ENCODE measurements at regions not wholly inside any gene's neighbourhood (a gene's known extent, or its start where the extent isn't known, plus 50 kb on each side); places are given as distances from the start of the nearest gene placed in this dataset.

GRCh38 chr2:217008794-217009193 is 148.9 kb upstream of the TNP1 start:
- H3K9me3 Mint-ChIP-seq: no peaks in the 10 kb centered on the region
- H3K27me3 Mint-ChIP-seq: peaks cover 23 to 31% of the 10 kb centered on the region in 2 donors
- no peaks in the 10 kb centered on the region for H3K36me3 Mint-ChIP-seq
- ATAC-seq (no peak), DNase-seq (ENCODE audit: low spot score) (no peak)
- no peaks in the 10 kb centered on the region for H3K4me1 Mint-ChIP-seq (ENCODE audit: low read depth in 2 of 2)
- H3K4me3 Mint-ChIP-seq: no peak overlapping the region
- H3K27ac Mint-ChIP-seq: no peak overlapping the region

DNA sequence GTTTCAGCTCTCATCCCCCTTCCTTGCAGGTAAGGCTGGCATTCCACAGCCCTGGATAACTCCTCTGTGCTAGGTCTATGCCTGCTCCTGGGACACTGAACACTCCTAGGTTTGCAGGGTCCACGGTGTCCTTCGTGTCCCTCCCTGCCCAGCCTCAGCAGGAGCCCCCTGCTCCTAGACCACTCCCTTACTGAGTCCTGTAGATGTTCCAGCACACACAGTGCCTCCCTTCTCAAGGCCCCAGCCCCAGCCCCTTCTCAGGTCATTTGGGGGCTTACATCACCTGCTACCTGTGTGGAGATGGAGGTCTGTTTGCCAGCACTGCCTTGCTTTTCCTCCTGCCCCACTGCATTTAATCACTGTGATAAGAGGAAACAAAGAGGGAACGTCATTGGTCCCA is 146.4 kb upstream of the TNP1 start:
- Mint-ChIP-seq H3K36me3 (no peaks in the 10 kb centered on the region), H3K4me1 (ENCODE audit: low read depth in 2 of 2) (no peaks in the 10 kb centered on the region), H3K27me3 (peaks cover 20 to 31% of the 10 kb centered on the region in 2 donors), H3K9me3 (no peaks in the 10 kb centered on the region), H3K27ac (no peak overlapping the region), H3K4me3 (no peak overlapping the region)
- ATAC-seq (peak in 1 of 2 donors; percentile 31), DNase-seq (ENCODE audit: low spot score) (no peak)

GRCh38 chr2:217004656-217005055 is 144.8 kb upstream of the TNP1 start:
- ATAC-seq (no peak), DNase-seq (ENCODE audit: low spot score) (no peak)
- no peaks in the 10 kb centered on the region for H3K36me3 Mint-ChIP-seq
- H3K9me3 Mint-ChIP-seq: no peaks in the 10 kb centered on the region
- no peak overlapping the region for H3K4me3 Mint-ChIP-seq
- no peak overlapping the region for H3K27ac Mint-ChIP-seq
- no peaks in the 10 kb centered on the region for H3K4me1 Mint-ChIP-seq (ENCODE audit: low read depth in 2 of 2)
- H3K27me3 Mint-ChIP-seq: peaks cover 18 to 31% of the 10 kb centered on the region in 2 donors

- Mint-ChIP-seq H3K4me3 (no peak overlapping the region), H3K36me3 (no peaks in the 10 kb centered on the region), H3K27me3 (peaks cover 14 to 35% of the 10 kb centered on the region in 2 donors), H3K27ac (no peak overlapping the region), H3K9me3 (no peaks in the 10 kb centered on the region), H3K4me1 (ENCODE audit: low read depth in 2 of 2) (no peaks in the 10 kb centered on the region)
- DNase-seq (ENCODE audit: low spot score): no peak
- no peak for ATAC-seq
Observed at GRCh38 chr2:217001740-217002139, 141.9 kb upstream of the TNP1 start.

- H3K27me3 Mint-ChIP-seq: peaks cover 11 to 27% of the 10 kb centered on the region in 2 donors
- no peak for DNase-seq (ENCODE audit: low spot score)
- H3K27ac Mint-ChIP-seq: no peak overlapping the region
Observed at GRCh38 chr2:217000406-217000805, 140.5 kb upstream of the TNP1 start.

DNA sequence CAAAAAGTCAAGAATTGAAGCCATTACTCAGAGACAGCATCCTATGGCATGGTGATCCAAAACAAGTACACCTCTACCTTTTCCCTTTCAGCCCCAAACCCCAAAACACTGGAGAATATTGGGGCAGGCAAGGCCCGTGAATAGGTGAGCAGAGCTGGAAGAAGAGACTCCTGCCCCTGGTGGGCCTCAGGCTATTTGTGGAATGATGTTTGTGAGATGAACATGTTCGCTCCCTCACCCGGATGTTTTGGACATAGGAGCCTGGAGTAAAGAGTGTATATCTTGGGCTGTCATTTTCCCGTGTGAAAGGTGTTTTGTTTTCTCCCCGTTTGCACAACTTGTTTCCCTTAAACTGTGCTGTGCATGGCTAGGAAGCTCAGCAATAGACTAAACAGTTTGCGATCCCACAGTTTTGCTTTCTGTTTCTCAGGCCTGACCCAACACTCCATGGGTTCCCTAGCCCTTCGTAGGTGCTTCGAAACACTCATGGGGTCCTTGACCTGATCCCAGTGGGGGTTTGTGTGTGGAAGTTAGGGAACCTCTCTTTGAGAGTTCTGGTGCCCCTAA is 136.5 kb upstream of the TNP1 start:
- no peaks in the 10 kb centered on the region for H3K36me3 Mint-ChIP-seq
- DNase-seq (ENCODE audit: low spot score) (no peak), ATAC-seq (no peak)
- peaks cover 23 to 33% of the 10 kb centered on the region in 2 donors for H3K27me3 Mint-ChIP-seq
- H3K4me1 Mint-ChIP-seq (ENCODE audit: low read depth in 2 of 2): no peaks in the 10 kb centered on the region
- no peak overlapping the region for H3K27ac Mint-ChIP-seq
- H3K9me3 Mint-ChIP-seq: no peaks in the 10 kb centered on the region
- H3K4me3 Mint-ChIP-seq: no peak overlapping the region

More at GRCh38 chr2:217000406-217000805, 140.5 kb upstream of the TNP1 start:
- no peaks in the 10 kb centered on the region for H3K36me3 Mint-ChIP-seq
- H3K4me1 Mint-ChIP-seq (ENCODE audit: low read depth in 2 of 2): no peaks in the 10 kb centered on the region
- no peak for ATAC-seq
- no peak overlapping the region for H3K4me3 Mint-ChIP-seq
- no peaks in the 10 kb centered on the region for H3K9me3 Mint-ChIP-seq

GRCh38 chr2:216994353-216994854 is 134.5 kb upstream of the TNP1 start:
- ATAC-seq: no peak
- Mint-ChIP-seq H3K27me3 (peaks cover 25 to 42% of the 10 kb centered on the region in 2 donors), H3K9me3 (no peaks in the 10 kb centered on the region), H3K27ac (no peak overlapping the region), H3K4me1 (ENCODE audit: low read depth in 2 of 2) (no peaks in the 10 kb centered on the region), H3K36me3 (no peaks in the 10 kb centered on the region), H3K4me3 (no peak overlapping the region)
- no peak for DNase-seq (ENCODE audit: low spot score)

- Mint-ChIP-seq H3K27ac (no peak overlapping the region), H3K4me3 (no peak overlapping the region), H3K27me3 (peaks cover 24 to 34% of the 10 kb centered on the region in 2 donors), H3K36me3 (no peaks in the 10 kb centered on the region), H3K4me1 (ENCODE audit: low read depth in 2 of 2) (no peaks in the 10 kb centered on the region), H3K9me3 (no peaks in the 10 kb centered on the region)
- DNase-seq (ENCODE audit: low spot score) (no peak), ATAC-seq (peak in 1 of 2 donors; percentile 44)
Observed at GRCh38 chr2:216992056-216992675, 132.3 kb upstream of the TNP1 start.

DNA sequence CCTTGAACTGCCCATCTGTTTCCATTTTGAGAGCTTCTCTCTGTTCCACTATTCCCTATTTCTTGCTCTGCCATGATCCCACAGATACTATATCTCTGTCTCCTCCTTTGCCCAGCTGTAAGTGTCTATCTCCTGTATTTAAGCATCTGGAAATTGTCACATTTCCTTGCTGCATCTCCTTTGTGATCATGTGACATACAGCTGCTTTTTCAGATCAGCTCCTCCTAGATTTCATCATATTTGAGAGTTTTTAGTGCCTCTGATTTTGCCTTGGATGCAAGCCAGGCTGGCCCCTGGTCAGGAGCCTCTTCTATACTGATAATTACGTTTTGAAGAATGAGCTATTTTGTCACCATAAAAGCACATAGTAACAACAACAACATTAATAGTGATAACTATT is 131.7 kb upstream of the TNP1 start:
- H3K27ac Mint-ChIP-seq: no peak overlapping the region
- ATAC-seq (no peak), DNase-seq (ENCODE audit: low spot score) (no peak)
- no peaks in the 10 kb centered on the region for H3K9me3 Mint-ChIP-seq
- H3K4me1 Mint-ChIP-seq (ENCODE audit: low read depth in 2 of 2): no peaks in the 10 kb centered on the region
- H3K36me3 Mint-ChIP-seq: no peaks in the 10 kb centered on the region
- no peak overlapping the region for H3K4me3 Mint-ChIP-seq
- H3K27me3 Mint-ChIP-seq: peaks cover 24 to 34% of the 10 kb centered on the region in 2 donors

DNA sequence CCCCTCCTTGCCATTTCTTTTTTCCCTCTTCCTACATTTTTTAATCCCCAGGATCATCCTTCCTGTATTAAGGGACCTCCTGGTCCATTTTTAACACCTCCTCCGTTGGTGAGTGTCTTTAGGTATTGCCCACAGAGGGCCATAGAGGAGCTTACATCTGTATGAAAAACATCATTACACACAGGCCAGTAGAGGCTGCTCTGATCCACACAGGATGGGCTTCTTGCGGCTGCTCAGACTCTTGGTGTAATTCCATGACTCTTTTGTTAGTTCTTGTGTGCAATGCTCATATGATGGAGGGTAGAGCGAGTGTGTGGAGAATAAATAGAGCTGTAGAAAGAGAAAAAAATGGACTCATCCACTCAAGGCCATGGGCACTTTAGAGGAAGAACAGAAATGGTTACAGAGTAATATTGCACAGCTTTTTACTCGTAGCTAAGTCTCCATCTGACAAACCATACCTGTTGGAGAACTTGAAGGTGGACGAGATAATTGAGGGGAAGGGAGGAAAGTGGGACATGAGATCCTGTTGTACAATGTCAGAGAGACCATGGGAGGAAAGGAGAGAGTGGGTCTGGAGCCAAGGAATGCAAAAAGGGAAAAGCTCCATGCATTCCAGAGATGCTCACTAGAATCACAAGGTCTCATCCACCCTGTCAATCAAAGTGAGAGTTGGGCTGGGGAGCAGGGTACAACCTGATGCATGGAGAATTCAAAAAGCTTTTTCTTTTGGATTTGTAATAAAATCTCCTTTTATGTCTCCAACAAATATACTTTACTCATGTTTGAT is 129.7 kb upstream of the TNP1 start:
- Mint-ChIP-seq H3K4me3 (no peak overlapping the region), H3K36me3 (no peaks in the 10 kb centered on the region)
- ATAC-seq: no peak

DNA sequence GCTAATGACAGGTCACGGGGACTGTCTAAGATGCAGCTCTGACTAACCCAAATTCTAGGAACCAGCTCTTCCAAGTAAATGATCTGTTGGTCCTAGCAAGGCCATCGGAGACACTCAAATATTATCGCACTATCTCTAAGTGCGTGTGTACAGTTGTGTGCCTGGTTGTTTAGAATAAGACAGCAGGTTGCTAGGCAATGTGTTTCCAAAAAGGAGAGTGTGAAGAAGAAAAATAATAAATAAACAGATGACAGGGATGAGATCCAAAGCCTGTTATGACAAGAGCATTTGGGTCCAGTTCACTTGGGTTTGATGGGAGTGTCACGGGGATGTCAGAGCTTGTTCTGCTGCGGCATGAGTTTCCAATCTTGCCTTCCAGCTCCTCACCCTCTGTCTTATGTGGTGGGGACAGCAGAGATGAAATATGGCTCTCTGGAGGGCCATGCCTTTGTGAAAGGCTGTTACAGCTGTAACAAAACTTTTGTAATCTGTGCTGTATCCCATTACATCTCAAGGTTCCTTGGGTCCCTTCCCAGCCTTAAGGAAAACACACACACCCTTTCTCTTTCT is 127.5 kb upstream of the TNP1 start:
- DNase-seq (ENCODE audit: low spot score): no peak
- no peak for ATAC-seq
- Mint-ChIP-seq H3K4me3 (no peak overlapping the region), H3K4me1 (ENCODE audit: low read depth in 2 of 2) (no peaks in the 10 kb centered on the region), H3K9me3 (no peaks in the 10 kb centered on the region), H3K36me3 (no peaks in the 10 kb centered on the region), H3K27ac (no peak overlapping the region), H3K27me3 (peaks cover 15 to 22% of the 10 kb centered on the region in 2 donors)

More for the DNA sequence above, 129.7 kb upstream of the TNP1 start:
- no peak for DNase-seq (ENCODE audit: low spot score)
- H3K27ac Mint-ChIP-seq: no peak overlapping the region
- H3K4me1 Mint-ChIP-seq (ENCODE audit: low read depth in 2 of 2): no peaks in the 10 kb centered on the region
- peaks cover 19 to 27% of the 10 kb centered on the region in 2 donors for H3K27me3 Mint-ChIP-seq
- H3K9me3 Mint-ChIP-seq: no peaks in the 10 kb centered on the region

GRCh38 chr2:216985658-216986141 is 125.8 kb upstream of the TNP1 start:
- H3K4me3 Mint-ChIP-seq: no peak overlapping the region

GRCh38 chr2:216984937-216985336 is 125.1 kb upstream of the TNP1 start:
- H3K9me3 Mint-ChIP-seq: no peaks in the 10 kb centered on the region
- peaks cover under 1% of the 10 kb centered on the region for H3K36me3 Mint-ChIP-seq
- no peak overlapping the region for H3K4me3 Mint-ChIP-seq
- no peak for DNase-seq (ENCODE audit: low spot score)
- no peak overlapping the region for H3K27ac Mint-ChIP-seq
- no peak for ATAC-seq
- no peaks in the 10 kb centered on the region for H3K4me1 Mint-ChIP-seq (ENCODE audit: low read depth in 2 of 2)
- peaks cover 14 to 20% of the 10 kb centered on the region in 2 donors for H3K27me3 Mint-ChIP-seq

More at GRCh38 chr2:216985658-216986141, 125.8 kb upstream of the TNP1 start:
- Mint-ChIP-seq H3K4me1 (ENCODE audit: low read depth in 2 of 2) (no peaks in the 10 kb centered on the region), H3K27me3 (peaks cover 12 to 18% of the 10 kb centered on the region in 2 donors), H3K27ac (no peak overlapping the region), H3K9me3 (no peaks in the 10 kb centered on the region), H3K36me3 (no peaks in the 10 kb centered on the region)
- ATAC-seq: no peak
- no peak for DNase-seq (ENCODE audit: low spot score)
